Neural progenitor cell (in vitro differentiated cells): ENCODE measurements at regions not wholly inside any gene's neighbourhood (a gene's known extent, or its start where the extent isn't known, plus 50 kb on each side); places are given as distances from the start of the nearest gene placed in this dataset.

Experiments
- DNase-seq: peaks from one replicate; pipeline ENCODE4 v3.0.0-alpha.2; 2016; ENCODE audit warnings: low spot score
- H2AFZ ChIP-seq: fragments of 200-600 bp; sonication (generic); replicated peaks from 2 replicates; pipeline ENCODE4 v1.6.1; 2016; ENCODE audit warnings: antibody characterized with exemption
- H3F3A ChIP-seq: fragments of 200-600 bp; sonication (generic); 2 replicates; pipeline ENCODE4 v1.6.1; 2016; ENCODE audit warnings: antibody characterized with exemption, low read depth
- H3K27ac ChIP-seq: fragments of 200-600 bp; sonication (generic); 2 replicates; pipeline ENCODE4 v1.5.1; 2016; ENCODE audit warnings: mild to moderate bottlenecking
- H3K27me3 ChIP-seq: fragments of 200-600 bp; sonication (generic); 2 replicates; pipeline ENCODE4 v1.6.1; 2016; ENCODE audit warnings: mild to moderate bottlenecking, moderate library complexity
- H3K36me3 ChIP-seq: fragments of 200-600 bp; sonication (generic); 2 replicates; pipeline ENCODE4 v1.5.1; 2016
- H3K4me1 ChIP-seq: fragments of 200-600 bp; sonication (generic); 2 replicates; pipeline ENCODE4 v1.6.1; 2016; ENCODE audit warnings: mixed run types
- H3K4me2 ChIP-seq: fragments of 200-600 bp; sonication (generic); 2 replicates; pipeline ENCODE4 v1.6.1; 2016
- H3K4me3 ChIP-seq: fragments of 200-600 bp; sonication (generic); 2 replicates; pipeline ENCODE4 v1.5.1; 2016
- H3K79me2 ChIP-seq: fragments of 200-600 bp; sonication (generic); 2 replicates; pipeline ENCODE4 v1.6.1; 2016; ENCODE audit warnings: low read depth
- H3K9ac ChIP-seq: fragments of 200-600 bp; sonication (generic); 2 replicates; pipeline ENCODE4 v1.6.1; 2016
- H3K9me3 ChIP-seq: fragments of 200-600 bp; sonication (generic); 2 replicates; pipeline ENCODE4 v1.5.1; 2016; ENCODE audit warnings: low read depth
- H4K20me1 ChIP-seq: fragments of 200-600 bp; sonication (generic); 2 replicates; pipeline ENCODE4 v1.6.1; 2016; ENCODE audit warnings: low read depth
- H3K27ac Mint-ChIP-seq: 3 replicates; pipeline ENCODE4 v1.8.0; 2021; ENCODE audit warnings: mixed read lengths
- H3K27me3 Mint-ChIP-seq: 2 replicates; pipeline ENCODE4 v1.8.0; 2022; ENCODE audit warnings: low read depth, mild to moderate bottlenecking, inconsistent platforms, moderate library complexity, mixed read lengths; ENCODE audit not compliant: insufficient read depth
- H3K36me3 Mint-ChIP-seq: 3 replicates; pipeline ENCODE4 v1.8.0; 2021; ENCODE audit warnings: mixed read lengths
- H3K4me1 Mint-ChIP-seq: 3 replicates; pipeline ENCODE4 v1.8.0; 2021; ENCODE audit warnings: mixed read lengths
- H3K4me3 Mint-ChIP-seq: 3 replicates; pipeline ENCODE4 v1.8.0; 2021; ENCODE audit warnings: mild to moderate bottlenecking, moderate library complexity, mixed read lengths
- H3K9me3 Mint-ChIP-seq: 3 replicates; pipeline ENCODE4 v1.8.0; 2020; ENCODE audit warnings: mixed read lengths
- EZH2 ChIP-seq: fragments of 200-600 bp; sonication (generic); IDR thresholded peaks from 2 replicates; pipeline ENCODE4 v1.6.1; 2017; ENCODE audit warnings: antibody characterized with exemption, mild to moderate bottlenecking, moderate library complexity
- EZH2phosphoT487 ChIP-seq: fragments of 200-600 bp; sonication (generic); IDR thresholded peaks from 2 replicates; pipeline ENCODE4 v1.6.1; 2017; ENCODE audit warnings: antibody characterized with exemption
- TF ChIP-seq, protein P1 (sequence below): fragments of 200-600 bp; sonication (generic); IDR thresholded peaks from 2 replicates; pipeline ENCODE4 v1.5.1; 2017; ENCODE audit warnings: antibody characterized with exemption, mild to moderate bottlenecking

DNA sequence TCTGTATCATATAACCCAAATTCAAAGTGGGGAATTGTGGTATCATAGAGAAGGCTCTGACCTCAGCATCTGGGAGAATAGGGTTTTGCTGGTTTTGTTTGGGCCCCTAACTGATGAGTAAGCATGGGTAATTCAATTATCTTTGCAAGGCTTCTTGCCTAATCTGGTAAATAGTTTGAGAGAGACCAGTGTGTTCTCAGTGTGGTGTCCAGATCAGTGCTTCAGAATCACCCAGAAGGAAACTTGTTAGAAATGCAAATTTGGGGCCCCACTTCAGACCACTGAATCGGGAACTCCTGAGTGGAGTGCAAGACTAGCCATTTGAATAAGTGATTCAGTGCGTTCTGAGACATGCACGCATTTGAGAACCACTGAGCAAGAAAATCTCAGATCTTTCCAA, 282.7 kb downstream of the EPHA4 start:
- peak; percentile 59 for DNase-seq
- Histone ChIP-seq H3K9me3 (no peaks in the 10 kb centered on the region), H3K9ac (no peak overlapping the region), H4K20me1 (no peaks in the 10 kb centered on the region), H3F3A (peaks cover 6% of the 10 kb centered on the region), H2AFZ (no peak overlapping the region), H3K79me2 (no peaks in the 10 kb centered on the region), H3K27ac (peak overlapping the region; percentile 17), H3K36me3 (no peaks in the 10 kb centered on the region), H3K4me2 (peak overlapping the region; percentile 50), H3K4me1 (peaks cover 37% of the 10 kb centered on the region), H3K27me3 (no peaks in the 10 kb centered on the region), H3K4me3 (no peak overlapping the region)
- Mint-ChIP-seq H3K4me3 (no peak overlapping the region), H3K27me3 (no peaks in the 10 kb centered on the region), H3K9me3 (peaks cover 3% of the 10 kb centered on the region), H3K27ac (peak overlapping the region; percentile 6), H3K4me1 (peaks cover 31% of the 10 kb centered on the region), H3K36me3 (no peaks in the 10 kb centered on the region)
- TF ChIP-seq, protein P1, sequence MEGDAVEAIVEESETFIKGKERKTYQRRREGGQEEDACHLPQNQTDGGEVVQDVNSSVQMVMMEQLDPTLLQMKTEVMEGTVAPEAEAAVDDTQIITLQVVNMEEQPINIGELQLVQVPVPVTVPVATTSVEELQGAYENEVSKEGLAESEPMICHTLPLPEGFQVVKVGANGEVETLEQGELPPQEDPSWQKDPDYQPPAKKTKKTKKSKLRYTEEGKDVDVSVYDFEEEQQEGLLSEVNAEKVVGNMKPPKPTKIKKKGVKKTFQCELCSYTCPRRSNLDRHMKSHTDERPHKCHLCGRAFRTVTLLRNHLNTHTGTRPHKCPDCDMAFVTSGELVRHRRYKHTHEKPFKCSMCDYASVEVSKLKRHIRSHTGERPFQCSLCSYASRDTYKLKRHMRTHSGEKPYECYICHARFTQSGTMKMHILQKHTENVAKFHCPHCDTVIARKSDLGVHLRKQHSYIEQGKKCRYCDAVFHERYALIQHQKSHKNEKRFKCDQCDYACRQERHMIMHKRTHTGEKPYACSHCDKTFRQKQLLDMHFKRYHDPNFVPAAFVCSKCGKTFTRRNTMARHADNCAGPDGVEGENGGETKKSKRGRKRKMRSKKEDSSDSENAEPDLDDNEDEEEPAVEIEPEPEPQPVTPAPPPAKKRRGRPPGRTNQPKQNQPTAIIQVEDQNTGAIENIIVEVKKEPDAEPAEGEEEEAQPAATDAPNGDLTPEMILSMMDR, result no peak
- TF ChIP-seq EZH2phosphoT487 (no peak), EZH2 (no peak)

DNA sequence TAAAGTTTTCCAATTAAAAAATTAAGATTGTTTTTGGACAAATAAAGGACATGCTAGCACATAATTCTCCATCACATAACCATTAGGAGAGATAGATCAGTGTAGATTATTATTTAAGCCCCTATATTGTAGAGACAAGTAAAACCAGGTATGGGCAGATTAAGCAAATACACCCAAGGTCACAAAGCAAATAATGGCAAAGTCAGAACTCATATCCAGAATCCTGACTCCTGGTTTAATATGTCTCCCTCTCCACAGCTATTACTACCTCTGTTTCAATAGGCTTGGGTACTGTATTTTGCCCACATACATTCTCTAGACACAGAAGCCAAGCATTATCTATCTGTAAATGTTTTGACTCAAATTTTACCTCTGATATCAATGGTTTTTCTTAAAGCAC, 282.3 kb downstream of the EPHA4 start:
- Histone ChIP-seq H3K4me1 (peaks cover 40% of the 10 kb centered on the region), H3K27ac (no peak overlapping the region), H3K79me2 (no peaks in the 10 kb centered on the region), H3K4me3 (no peak overlapping the region), H3K9me3 (no peaks in the 10 kb centered on the region), H4K20me1 (no peaks in the 10 kb centered on the region), H2AFZ (no peak overlapping the region), H3K27me3 (no peaks in the 10 kb centered on the region), H3K36me3 (no peaks in the 10 kb centered on the region), H3K9ac (no peak overlapping the region), H3F3A (peaks cover 6% of the 10 kb centered on the region), H3K4me2 (peak overlapping the region; percentile 50)
- no peak for DNase-seq
- H3K27me3 Mint-ChIP-seq, result no peaks in the 10 kb centered on the region
- TF ChIP-seq, protein P1, result no peak
- TF ChIP-seq EZH2phosphoT487 (no peak), EZH2 (no peak)
- no peaks in the 10 kb centered on the region for H3K36me3 Mint-ChIP-seq
- no peak overlapping the region for H3K4me3 Mint-ChIP-seq
- H3K4me1 Mint-ChIP-seq, result peaks cover 33% of the 10 kb centered on the region
- no peak overlapping the region for H3K27ac Mint-ChIP-seq
- peaks cover 3% of the 10 kb centered on the region for H3K9me3 Mint-ChIP-seq

DNA sequence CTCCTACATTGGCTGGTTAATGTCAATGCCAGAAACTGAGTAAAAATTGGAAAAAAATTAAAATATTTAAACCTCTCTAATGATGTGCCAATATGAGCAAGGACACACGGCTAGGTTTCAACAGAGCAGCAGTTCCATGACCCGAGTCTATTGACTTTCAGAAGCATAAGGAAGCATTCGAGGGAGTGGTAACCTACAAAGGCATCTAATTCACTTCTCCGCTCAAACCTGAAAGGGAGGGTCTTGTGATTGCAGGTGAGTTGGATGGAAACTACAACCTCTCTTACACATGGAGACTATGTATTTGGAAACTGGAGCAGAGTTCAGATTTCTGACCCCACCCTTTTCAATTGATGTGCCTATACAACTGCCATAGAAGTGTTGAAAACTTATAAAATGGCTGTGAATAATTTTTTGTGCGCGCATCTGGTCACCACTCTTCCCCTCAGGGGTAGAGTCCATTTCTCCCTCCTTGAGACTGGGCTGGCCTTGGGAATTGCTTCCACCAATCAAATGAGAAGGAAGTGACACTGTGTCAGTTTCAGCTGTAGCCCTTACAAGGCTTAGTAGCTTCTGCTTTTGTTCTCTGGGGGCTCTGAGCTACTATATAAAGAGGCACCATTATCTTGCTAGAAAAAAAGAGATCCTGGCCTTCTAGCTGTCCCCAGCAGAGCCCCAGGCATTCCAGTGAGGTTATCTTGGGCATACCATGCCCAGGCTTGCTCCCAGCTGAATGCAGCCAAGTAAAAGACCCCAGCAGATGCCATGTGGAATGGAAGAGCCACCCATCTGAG, 278.0 kb downstream of the EPHA4 start:
- no peaks in the 10 kb centered on the region for H3K79me2 ChIP-seq
- TF ChIP-seq EZH2phosphoT487, result no peak
- no peak for TF ChIP-seq EZH2
- TF ChIP-seq, protein P1, result no peak
- no peaks in the 10 kb centered on the region for H3K36me3 ChIP-seq
- no peak overlapping the region for H3K9ac ChIP-seq
- H3K4me3 ChIP-seq, result no peak overlapping the region
- no peak overlapping the region for H3K4me2 ChIP-seq
- H3F3A ChIP-seq, result peaks cover 5% of the 10 kb centered on the region
- no peak overlapping the region for H2AFZ ChIP-seq
- H3K27ac ChIP-seq, result no peak overlapping the region
- DNase-seq, result peak; percentile 86
- Mint-ChIP-seq H3K27me3 (no peaks in the 10 kb centered on the region), H3K4me1 (peaks cover 31% of the 10 kb centered on the region), H3K36me3 (no peaks in the 10 kb centered on the region), H3K27ac (peak overlapping the region; percentile 64), H3K4me3 (no peak overlapping the region), H3K9me3 (no peaks in the 10 kb centered on the region)
- H3K27me3 ChIP-seq, result no peaks in the 10 kb centered on the region
- no peaks in the 10 kb centered on the region for H3K9me3 ChIP-seq
- no peaks in the 10 kb centered on the region for H4K20me1 ChIP-seq
- H3K4me1 ChIP-seq, result peaks cover 36% of the 10 kb centered on the region
